ENCODE measurements at regions not wholly inside any gene's neighbourhood (a gene's known extent, or its start where the extent isn't known, plus 50 kb on each side); places are given as distances from the start of the nearest gene placed in this dataset.
"Not testable (repeated sequence)": the region's sequence is repeated elsewhere in the genome, so short reads cannot be mapped to it uniquely, and the experiment has no call there.

DNA sequence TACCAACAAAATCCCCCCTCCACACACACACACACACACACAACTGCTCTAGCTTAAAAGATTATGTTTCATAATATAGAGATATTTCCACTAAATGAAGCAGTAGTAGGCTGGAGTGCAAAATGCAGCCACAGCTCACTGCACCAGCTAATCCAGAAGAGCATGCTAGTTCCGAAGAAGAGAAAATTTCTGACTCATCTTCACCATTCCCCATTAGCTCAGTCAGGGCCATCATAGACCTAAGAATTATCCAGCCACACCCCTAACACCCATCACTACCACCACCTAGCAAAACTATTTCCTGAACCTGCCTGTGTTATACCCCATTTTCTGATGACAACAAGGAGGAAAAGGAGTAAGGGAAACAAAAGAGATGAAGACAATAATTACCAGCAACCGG, 67.1 kb upstream of the UBE2E2 start:
- FAIRE-seq (no peak), DNase-seq (ENCODE audit: low spot score) (no peak), ATAC-seq (no peak)
- intact Hi-C loops (cut with micrococcal nuclease; ENCODE audit: unreplicated experiment), result no loop called here
- in situ Hi-C loops (cut with HindIII; ENCODE audit: extremely low pct_ligation_motif_present, low pct_unique_long_range_greater_than_20kb), result no loop called here
- ChIA-PET CTCF (ENCODE audit: low intra/inter-chr PET ratio, low total read pairs) (no interaction called here), POLR2A (no interaction called here)
- Histone ChIP-seq H3K4me2 (ENCODE audit: low read depth, low read length) (no peak overlapping the region), H3K9ac (ENCODE audit: insufficient read depth, low read depth, low read length) (no peak overlapping the region), H2AFZ (ENCODE audit: low read length) (no peak overlapping the region), H3K4me1 (ENCODE audit: insufficient read depth, low read length) (no peaks in the 10 kb centered on the region), H4K20me1 (ENCODE audit: insufficient read depth, low read length) (no peaks in the 10 kb centered on the region), H3K4me3 (replicated peaks in 1 of 3; ENCODE audit: insufficient read depth in 1 of 3, low read depth in 2 of 3, low read length in 3 of 3) (no peak overlapping the region), H3K79me2 (ENCODE audit: insufficient read depth, low read length) (no peaks in the 10 kb centered on the region), H3K27me3 (ENCODE audit: control insufficient read depth in 1 of 2, insufficient read depth in 2 of 2, low read length in 2 of 2) (no peaks in the 10 kb centered on the region), H3K36me3 (replicated peaks in 1 of 2; ENCODE audit: control insufficient read depth in 1 of 2, insufficient read depth in 2 of 2, low read length in 2 of 2) (no peaks in the 10 kb centered on the region), H3K9me3 (ENCODE audit: low read length) (no peaks in the 10 kb centered on the region), H3K27ac (ENCODE audit: extremely low read length, insufficient read depth, low read length) (no peak overlapping the region)
- TF ChIP-seq KLF12 (CRISPR knock-in tag; IDR thresholded peaks at IDR 0.05; ENCODE audit: borderline replicate concordance) (no peak), CENPX (CRISPR knock-in tag; IDR thresholded peaks at IDR 0.05) (no peak)
- TF ChIP-seq, protein P1, sequence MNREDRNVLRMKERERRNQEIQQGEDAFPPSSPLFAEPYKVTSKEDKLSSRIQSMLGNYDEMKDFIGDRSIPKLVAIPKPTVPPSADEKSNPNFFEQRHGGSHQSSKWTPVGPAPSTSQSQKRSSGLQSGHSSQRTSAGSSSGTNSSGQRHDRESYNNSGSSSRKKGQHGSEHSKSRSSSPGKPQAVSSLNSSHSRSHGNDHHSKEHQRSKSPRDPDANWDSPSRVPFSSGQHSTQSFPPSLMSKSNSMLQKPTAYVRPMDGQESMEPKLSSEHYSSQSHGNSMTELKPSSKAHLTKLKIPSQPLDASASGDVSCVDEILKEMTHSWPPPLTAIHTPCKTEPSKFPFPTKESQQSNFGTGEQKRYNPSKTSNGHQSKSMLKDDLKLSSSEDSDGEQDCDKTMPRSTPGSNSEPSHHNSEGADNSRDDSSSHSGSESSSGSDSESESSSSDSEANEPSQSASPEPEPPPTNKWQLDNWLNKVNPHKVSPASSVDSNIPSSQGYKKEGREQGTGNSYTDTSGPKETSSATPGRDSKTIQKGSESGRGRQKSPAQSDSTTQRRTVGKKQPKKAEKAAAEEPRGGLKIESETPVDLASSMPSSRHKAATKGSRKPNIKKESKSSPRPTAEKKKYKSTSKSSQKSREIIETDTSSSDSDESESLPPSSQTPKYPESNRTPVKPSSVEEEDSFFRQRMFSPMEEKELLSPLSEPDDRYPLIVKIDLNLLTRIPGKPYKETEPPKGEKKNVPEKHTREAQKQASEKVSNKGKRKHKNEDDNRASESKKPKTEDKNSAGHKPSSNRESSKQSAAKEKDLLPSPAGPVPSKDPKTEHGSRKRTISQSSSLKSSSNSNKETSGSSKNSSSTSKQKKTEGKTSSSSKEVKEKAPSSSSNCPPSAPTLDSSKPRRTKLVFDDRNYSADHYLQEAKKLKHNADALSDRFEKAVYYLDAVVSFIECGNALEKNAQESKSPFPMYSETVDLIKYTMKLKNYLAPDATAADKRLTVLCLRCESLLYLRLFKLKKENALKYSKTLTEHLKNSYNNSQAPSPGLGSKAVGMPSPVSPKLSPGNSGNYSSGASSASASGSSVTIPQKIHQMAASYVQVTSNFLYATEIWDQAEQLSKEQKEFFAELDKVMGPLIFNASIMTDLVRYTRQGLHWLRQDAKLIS (CRISPR knock-in tag; IDR thresholded peaks at IDR 0.05), result no peak
- WGBS (ENCODE audit: low lambda C conversion rate), result 65% methylated on average over 2 of the region's 2 CpGs
- BruUV-seq (replicated peaks), result no TSS peak

DNA sequence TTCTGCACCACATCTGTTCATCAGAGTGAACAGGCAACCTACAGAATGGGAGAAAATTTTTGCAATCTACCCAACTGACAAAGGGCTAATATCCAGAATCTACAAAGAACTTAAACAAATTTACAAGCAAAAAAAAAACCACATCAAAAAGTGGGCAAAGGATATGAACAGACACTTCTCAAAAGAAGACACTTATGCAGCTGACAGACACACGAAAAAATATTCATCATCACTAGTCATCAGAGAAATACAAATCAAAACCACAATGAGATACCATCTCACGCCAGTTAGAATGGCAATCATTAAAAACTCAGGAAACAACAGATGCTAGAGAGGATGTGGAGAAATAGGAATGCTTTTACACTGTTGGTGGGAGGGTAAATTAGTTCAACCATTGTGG, 59.1 kb upstream of the UBE2E2 start:
- H3K27me3 ChIP-seq (ENCODE audit: control insufficient read depth in 1 of 2, insufficient read depth in 2 of 2, low read length in 2 of 2); ATAC-seq; FAIRE-seq; H3K9me3 ChIP-seq (ENCODE audit: low read length); H3K27ac ChIP-seq (ENCODE audit: extremely low read length, insufficient read depth, low read length); H3K79me2 ChIP-seq (ENCODE audit: insufficient read depth, low read length); in situ Hi-C loops (cut with HindIII; ENCODE audit: extremely low pct_ligation_motif_present, low pct_unique_long_range_greater_than_20kb); DNase-seq (ENCODE audit: low spot score); POLR2A ChIA-PET; H3K36me3 ChIP-seq (replicated peaks in 1 of 2; ENCODE audit: control insufficient read depth in 1 of 2, insufficient read depth in 2 of 2, low read length in 2 of 2); H4K20me1 ChIP-seq (ENCODE audit: insufficient read depth, low read length); H3K4me3 ChIP-seq (replicated peaks in 1 of 3; ENCODE audit: insufficient read depth in 1 of 3, low read depth in 2 of 3, low read length in 3 of 3); intact Hi-C loops (cut with micrococcal nuclease; ENCODE audit: unreplicated experiment); H2AFZ ChIP-seq (ENCODE audit: low read length); H3K9ac ChIP-seq (ENCODE audit: insufficient read depth, low read depth, low read length); BruUV-seq (replicated peaks); H3K4me1 ChIP-seq (ENCODE audit: insufficient read depth, low read length); CTCF ChIA-PET (ENCODE audit: low intra/inter-chr PET ratio, low total read pairs); H3K4me2 ChIP-seq (ENCODE audit: low read depth, low read length): not testable (repeated sequence)
- WGBS (ENCODE audit: low lambda C conversion rate), result 2% methylated on average over 2 of the region's 2 CpGs

Measured in HepG2 (cell line).